Gastroesophageal sphincter (tissue), 4 donors: ENCODE measurements at regions not wholly inside any gene's neighbourhood (a gene's known extent, or its start where the extent isn't known, plus 50 kb on each side); places are given as distances from the start of the nearest gene placed in this dataset.
A peak's percentile ranks its signal among the peaks of the same experiment; 100 is the strongest.

Source experiments
- ATAC-seq: fragments of 150-250 bp; one replicate; pipeline ENCODE4 v1.9.1; 2016; ENCODE audit warnings: mild to moderate bottlenecking, moderate library complexity
- H3K27ac ChIP-seq, 4 donors: fragments of 200-600 bp; sonication (generic) in 3 of 4; 1 replicate in 3 of 4; 2 replicates in 1 of 4; pipeline ENCODE4 v1.5.1; 2016 to 2019
- H3K27me3 ChIP-seq: fragments of 200-600 bp; sonication (generic); one replicate; pipeline ENCODE4 v1.5.1; 2019
- H3K36me3 ChIP-seq, 2 donors: fragments of 200-600 bp; sonication (generic); one replicate each; pipeline ENCODE4 v1.5.1; 2019; ENCODE audit warnings: control low read depth in 1 of 2
- H3K4me1 ChIP-seq, 3 donors: fragments of 200-600 bp; sonication (generic); 1 replicate in 2 of 3; 2 replicates in 1 of 3; pipeline ENCODE4 v1.5.1; 2016 to 2019; ENCODE audit warnings: control low read depth in 2 of 3
- H3K4me3 ChIP-seq, 2 donors: fragments of 200-600 bp; sonication (generic); one replicate each; pipeline ENCODE4 v1.5.1; 2019; ENCODE audit warnings: mild to moderate bottlenecking in 1 of 2, moderate library complexity in 1 of 2
- H3K9me3 ChIP-seq, 3 donors: fragments of 200-600 bp; sonication (generic); one replicate each; pipeline ENCODE4 v1.5.1; 2017 to 2019; ENCODE audit warnings: control low read depth in 2 of 3
- CTCF ChIP-seq, 4 experiments: fragments of 200-600 bp in 2 of 4; fragments of 450-650 bp in 2 of 4; sonication (generic) in 1 of 4; IDR thresholded peaks; one replicate each; pipeline ENCODE4 v1.5.1; 2017 to 2019; ENCODE audit warnings: antibody characterized with exemption in 4 of 4, mild to moderate bottlenecking in 2 of 4, moderate library complexity in 2 of 4
- EP300 ChIP-seq: sonication (generic); formaldehyde crosslinking; IDR thresholded peaks from one replicate; pipeline ENCODE4 v1.6.1; 2017; ENCODE audit warnings: antibody characterized with exemption, mild to moderate bottlenecking
- POLR2A ChIP-seq, 2 donors: fragments of 450-650 bp; IDR thresholded peaks; one replicate each; pipeline ENCODE4 v1.6.1; 2017; ENCODE audit warnings: antibody characterized with exemption in 2 of 2, mild to moderate bottlenecking in 2 of 2, moderate library complexity in 1 of 2
- POLR2AphosphoS5 ChIP-seq: sonication (generic); formaldehyde crosslinking; IDR thresholded peaks from one replicate; pipeline ENCODE4 v1.6.1; 2017; ENCODE audit warnings: antibody characterized with exemption
- WGBS, 2 donors: methylation state at CpG; one replicate each; pipeline ENCODE4 v1.1.5; 2018; ENCODE audit warnings: low coverage in 1 of 2; 5-methylcytosine and 5-hydroxymethylcytosine counted together

- Histone ChIP-seq H3K36me3 (no peaks in the 10 kb centered on the region), H3K27me3 (peaks cover 10% of the 10 kb centered on the region), H3K4me1 (peaks cover 0 to 5% (median 0%) of the 10 kb centered on the region in 3 donors), H3K4me3 (no peak overlapping the region), H3K27ac (peak overlapping the region in 2 of 4 donors; percentile 41 to 49), H3K9me3 (no peaks in the 10 kb centered on the region)
- TF ChIP-seq EP300 (no peak), POLR2A (IDR thresholded peaks at IDR 0.05) (no peak), CTCF (IDR thresholded peaks at IDR 0.05) (no peak), POLR2AphosphoS5 (no peak)
- no peak for ATAC-seq
- 52 to 58% methylated on average over 6 of the region's 6 CpGs for WGBS, 2 donors
Observed at GRCh38 chr18:24986666-24987302, 365.2 kb downstream of the ZNF521 start.

DNA sequence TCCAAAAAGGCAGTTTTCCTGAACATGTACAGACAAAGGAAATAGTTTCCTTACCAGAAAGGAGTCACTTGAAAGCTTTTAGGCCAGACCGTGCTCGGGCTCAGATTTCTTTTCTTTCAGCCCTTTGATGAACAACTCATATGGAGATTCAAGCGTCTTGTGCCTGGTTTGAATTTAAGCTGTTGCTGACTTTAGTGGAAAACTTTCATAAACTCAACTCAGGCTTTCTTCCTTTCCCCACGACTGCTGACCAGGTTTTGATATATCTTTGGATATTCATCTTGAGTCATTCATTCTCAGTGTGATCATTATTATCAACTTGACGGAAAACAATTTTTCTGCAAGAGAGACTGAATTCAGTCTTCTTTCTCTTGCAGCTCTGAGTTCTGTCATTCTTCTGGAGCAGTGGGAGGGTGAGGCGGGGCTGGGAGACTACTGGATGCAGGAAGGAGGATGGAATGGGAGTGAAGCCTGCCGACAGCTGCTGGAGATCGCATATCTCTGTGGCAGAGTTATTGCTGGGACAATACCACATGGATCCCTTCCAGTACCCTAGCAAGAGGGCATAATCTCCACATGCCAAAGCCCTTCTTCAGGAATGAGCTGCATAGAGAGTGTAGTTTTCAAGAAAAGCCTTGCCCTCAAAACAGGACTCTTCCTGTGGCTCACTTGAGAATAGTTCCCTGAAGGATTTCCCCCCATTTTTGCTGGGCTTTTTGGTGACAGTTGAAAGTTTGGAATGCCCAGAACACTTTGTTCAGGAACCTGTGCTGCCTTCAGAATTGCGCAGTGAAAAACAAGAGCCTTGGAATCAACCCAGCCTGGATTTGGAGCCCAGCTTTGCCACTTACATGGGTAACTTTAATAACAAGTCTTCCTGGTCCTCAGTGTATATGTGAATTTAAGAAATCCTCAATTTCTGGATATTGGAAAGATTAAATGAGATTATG lies 364.4 kb downstream of the ZNF521 start:
- Histone ChIP-seq H3K4me3 (no peak overlapping the region), H3K36me3 (no peaks in the 10 kb centered on the region), H3K4me1 (peaks cover 0 to 5% (median 0%) of the 10 kb centered on the region in 3 donors), H3K27me3 (peaks cover 10% of the 10 kb centered on the region), H3K27ac (peak overlapping the region in 3 of 4 donors; percentile 19 to 49 (median 41)), H3K9me3 (no peaks in the 10 kb centered on the region)
- 49 to 53% methylated on average over 7 to 9 of the region's 9 CpGs for WGBS, 2 donors
- no peak for TF ChIP-seq CTCF (IDR thresholded peaks at IDR 0.05)
- peak; percentile 35 for ATAC-seq

DNA sequence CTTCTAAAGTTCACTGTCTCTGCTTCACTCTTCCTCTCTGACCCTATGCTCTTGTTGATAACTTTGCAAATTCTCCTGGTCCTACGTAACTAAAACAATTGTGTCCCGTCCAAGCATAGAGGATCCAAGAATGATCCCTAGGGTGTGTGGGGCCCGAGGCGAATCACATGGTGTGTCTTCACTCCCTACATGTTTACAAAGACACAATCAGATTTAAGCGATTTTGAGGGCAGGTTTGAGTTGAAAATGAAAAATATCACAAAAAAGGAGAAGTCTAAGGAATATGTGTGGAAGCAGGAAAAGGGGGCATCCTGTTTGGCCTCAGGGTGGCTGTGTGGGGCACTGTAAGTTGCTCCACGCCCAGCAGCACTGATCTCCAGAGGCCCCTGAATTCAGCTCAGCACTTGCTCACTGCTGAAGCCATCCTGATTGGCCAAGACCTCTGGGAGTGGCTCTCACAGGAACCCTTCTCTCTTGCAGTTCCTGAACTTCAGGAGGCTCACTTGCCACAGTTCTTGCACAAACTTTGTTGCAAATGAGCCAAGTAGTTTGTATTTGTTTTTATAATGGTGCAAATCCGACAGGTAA lies 363.6 kb downstream of the ZNF521 start:
- Histone ChIP-seq H3K36me3 (no peaks in the 10 kb centered on the region), H3K4me1 (peaks cover 0 to 5% (median 0%) of the 10 kb centered on the region in 3 donors), H3K27ac (peak overlapping the region in 3 of 4 donors; percentile 19 to 49 (median 41)), H3K27me3 (peaks cover 10% of the 10 kb centered on the region), H3K9me3 (no peaks in the 10 kb centered on the region), H3K4me3 (no peak overlapping the region)
- 55 to 74% methylated on average over 3 to 7 of the region's 7 CpGs for WGBS, 2 donors
- peak; percentile 86 for ATAC-seq
- no peak for TF ChIP-seq POLR2AphosphoS5
- TF ChIP-seq CTCF (IDR thresholded peaks at IDR 0.05): no peak
- TF ChIP-seq POLR2A (IDR thresholded peaks at IDR 0.05): no peak
- TF ChIP-seq EP300: no peak

DNA sequence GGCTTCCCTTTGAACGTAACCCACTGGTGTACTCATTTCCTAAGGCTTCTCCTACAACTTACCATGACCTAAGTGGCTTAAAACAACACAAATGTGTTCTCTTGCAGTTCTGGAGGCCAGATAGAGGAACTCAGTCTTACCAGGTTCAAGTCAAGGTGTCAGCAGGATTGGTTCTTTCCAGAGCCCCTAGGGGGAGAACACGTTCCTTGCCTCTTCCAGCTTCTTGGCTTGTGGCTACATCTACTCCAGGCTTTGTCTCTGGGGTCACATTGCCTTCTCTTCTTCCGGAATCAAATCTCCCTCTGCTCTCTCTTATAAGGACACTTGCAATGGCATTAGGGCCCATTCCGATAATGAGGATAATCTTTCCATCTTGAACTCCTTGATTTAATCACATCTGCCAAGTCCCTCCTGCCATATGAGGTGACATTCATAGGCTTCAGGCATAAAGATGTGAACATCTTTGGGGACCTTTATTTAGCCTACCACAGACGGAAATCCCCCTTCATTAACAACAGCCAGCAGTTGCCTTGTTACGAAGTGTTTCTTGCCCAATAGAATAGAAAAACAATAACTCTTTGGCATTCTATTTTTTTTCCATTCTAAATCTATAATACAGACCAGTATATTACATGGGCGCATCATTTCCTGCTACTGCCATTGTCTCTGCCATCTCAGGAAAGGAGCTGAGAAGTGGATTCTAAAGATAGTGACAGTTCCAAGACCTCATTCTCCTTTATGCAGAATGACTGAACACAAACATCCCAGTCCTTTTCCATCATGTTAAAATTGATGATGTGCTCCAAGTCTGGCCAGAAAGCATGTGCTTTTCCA lies 362.0 kb downstream of the ZNF521 start:
- WGBS, 2 donors: 72 to 83% methylated on average over 4 to 7 of the region's 7 CpGs
- no peak for ATAC-seq
- H3K4me3 ChIP-seq: no peak overlapping the region
- TF ChIP-seq EP300 (no peak), CTCF (IDR thresholded peaks at IDR 0.05) (no peak), POLR2A (IDR thresholded peaks at IDR 0.05) (no peak), POLR2AphosphoS5 (no peak)
- H3K9me3 ChIP-seq: no peaks in the 10 kb centered on the region
- peaks cover 3% of the 10 kb centered on the region for H3K27me3 ChIP-seq
- H3K4me1 ChIP-seq: peaks cover 0 to 5% (median 0%) of the 10 kb centered on the region in 3 donors
- no peaks in the 10 kb centered on the region for H3K36me3 ChIP-seq
- no peak overlapping the region for H3K27ac ChIP-seq
